Ishikawa (cell line): ENCODE measurements at regions not wholly inside any gene's neighbourhood (a gene's known extent, or its start where the extent isn't known, plus 50 kb on each side); places are given as distances from the start of the nearest gene placed in this dataset.

Experiments used
- CEBPB ChIP-seq: IDR thresholded peaks from 2 replicates; pipeline ENCODE4 v1.6.1; 2012
- CREB1 ChIP-seq: IDR thresholded peaks from 2 replicates; pipeline ENCODE4 v1.6.1; 2012; ENCODE audit warnings: low read depth
- EGR1 ChIP-seq: IDR thresholded peaks from 2 replicates; pipeline ENCODE4 v1.6.1; 2012
- EP300 ChIP-seq: IDR thresholded peaks from 2 replicates; pipeline ENCODE4 v1.6.1; 2012; ENCODE audit warnings: borderline replicate concordance
- FOXM1 ChIP-seq: IDR thresholded peaks from 2 replicates; pipeline ENCODE4 v1.6.1; 2012; ENCODE audit warnings: low read depth, borderline replicate concordance
- MAX ChIP-seq: IDR thresholded peaks from 2 replicates; pipeline ENCODE4 v1.6.1; 2012
- NFIC ChIP-seq: IDR thresholded peaks from 2 replicates; pipeline ENCODE4 v1.6.1; 2012
- RAD21 ChIP-seq: IDR thresholded peaks from 2 replicates; pipeline ENCODE4 v1.6.1; 2012; ENCODE audit warnings: low read depth
- REST ChIP-seq: IDR thresholded peaks from 2 replicates; pipeline ENCODE4 v1.6.1; 2012; ENCODE audit warnings: low read depth, mild to moderate bottlenecking
- TAF1 ChIP-seq: IDR thresholded peaks from 2 replicates; pipeline ENCODE4 v1.6.1; 2012; ENCODE audit warnings: low read depth, mild to moderate bottlenecking
- TCF12 ChIP-seq: IDR thresholded peaks from 2 replicates; pipeline ENCODE4 v1.6.1; 2012; ENCODE audit warnings: low read depth
- USF1 ChIP-seq: IDR thresholded peaks from 2 replicates; pipeline ENCODE4 v1.6.1; 2012
- YY1 ChIP-seq: IDR thresholded peaks from 2 replicates; pipeline ENCODE4 v1.6.1; 2012; ENCODE audit warnings: low read depth
- ZBTB7A ChIP-seq: IDR thresholded peaks from 2 replicates; pipeline ENCODE4 v1.6.1; 2012; ENCODE audit warnings: low read depth

GRCh38 chr18:1593091-1593490, 688.4 kb downstream of the ADCYAP1 start:
- TF ChIP-seq REST, result no peak
- no peak for TF ChIP-seq NFIC
- TF ChIP-seq USF1, result no peak
- no peak for TF ChIP-seq TCF12
- no peak for TF ChIP-seq RAD21
- no peak for TF ChIP-seq MAX
- TF ChIP-seq YY1, result no peak
- no peak for TF ChIP-seq ZBTB7A
- TF ChIP-seq TAF1, result no peak
- TF ChIP-seq EP300, result no peak
- TF ChIP-seq CEBPB, result no peak
- no peak for TF ChIP-seq CREB1
- TF ChIP-seq EGR1, result no peak
- no peak for TF ChIP-seq FOXM1
